ENCODE measurements at regions not wholly inside any gene's neighbourhood (a gene's known extent, or its start where the extent isn't known, plus 50 kb on each side); places are given as distances from the start of the nearest gene placed in this dataset.

- DNase-seq = no peak
Measured at GRCh38 chr14:42001431-42001830, 394.8 kb downstream of the LRFN5 start.

GRCh38 chr14:42000450-42000849 lies 393.8 kb downstream of the LRFN5 start:
- DNase-seq = no peak

- no peak for DNase-seq
Measured at GRCh38 chr14:41993687-41994086, 387.0 kb downstream of the LRFN5 start.

- no peak for DNase-seq
Measured at GRCh38 chr14:41986700-41987099, 380.0 kb downstream of the LRFN5 start.

GRCh38 chr14:41986083-41986645 lies 379.5 kb downstream of the LRFN5 start:
- no peak for DNase-seq

- DNase-seq = no peak
Measured at GRCh38 chr14:41973178-41973577, 366.5 kb downstream of the LRFN5 start.

GRCh38 chr14:41972531-41972930 lies 365.9 kb downstream of the LRFN5 start:
- no peak for DNase-seq

- DNase-seq = no peak
Measured at GRCh38 chr14:41960281-41960680, 353.6 kb downstream of the LRFN5 start.

GRCh38 chr14:41957459-41957858 lies 350.8 kb downstream of the LRFN5 start:
- no peak for DNase-seq

Data from NCI-H82 (cell line).